Neural cell (in vitro differentiated cells): ENCODE measurements at regions not wholly inside any gene's neighbourhood (a gene's known extent, or its start where the extent isn't known, plus 50 kb on each side); places are given as distances from the start of the nearest gene placed in this dataset.

Experiments
- EZH2 ChIP-seq: fragments of 200-600, 300-800 bp; shearing (Covaris generic), sonication (generic); IDR thresholded peaks from 2 replicates; pipeline ENCODE4 v1.6.1; 2014; ENCODE audit warnings: antibody characterized with exemption, low read length, borderline replicate concordance, mild to moderate bottlenecking; ENCODE audit not compliant: insufficient read depth, poor library complexity, severe bottlenecking
- TF ChIP-seq, protein P1 (sequence below): fragments of 450-650 bp; IDR thresholded peaks from 2 replicates; pipeline ENCODE4 v1.5.1; 2014; ENCODE audit warnings: antibody characterized with exemption, mild to moderate bottlenecking, moderate library complexity; ENCODE audit not compliant: poor library complexity, severe bottlenecking

DNA sequence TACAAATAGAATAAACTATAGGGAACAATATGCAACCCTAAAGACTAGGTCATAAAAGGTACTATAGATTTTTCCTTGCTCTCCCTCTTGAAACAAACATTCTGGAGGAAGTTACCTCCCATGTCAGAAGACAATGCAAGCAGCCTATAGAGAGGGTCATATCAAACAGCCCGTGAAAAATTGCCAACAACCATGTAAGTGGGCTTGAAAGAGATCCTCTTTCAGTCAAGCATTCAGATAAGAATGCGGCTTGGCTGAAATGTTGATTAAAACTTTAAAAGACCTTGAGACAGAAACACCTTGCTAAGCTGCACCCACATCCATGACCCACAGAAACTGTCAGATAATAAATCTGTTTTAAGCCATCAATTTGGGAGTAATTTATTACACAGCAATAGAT lies 526.6 kb upstream of the GHITM start:
- TF ChIP-seq, protein P1, sequence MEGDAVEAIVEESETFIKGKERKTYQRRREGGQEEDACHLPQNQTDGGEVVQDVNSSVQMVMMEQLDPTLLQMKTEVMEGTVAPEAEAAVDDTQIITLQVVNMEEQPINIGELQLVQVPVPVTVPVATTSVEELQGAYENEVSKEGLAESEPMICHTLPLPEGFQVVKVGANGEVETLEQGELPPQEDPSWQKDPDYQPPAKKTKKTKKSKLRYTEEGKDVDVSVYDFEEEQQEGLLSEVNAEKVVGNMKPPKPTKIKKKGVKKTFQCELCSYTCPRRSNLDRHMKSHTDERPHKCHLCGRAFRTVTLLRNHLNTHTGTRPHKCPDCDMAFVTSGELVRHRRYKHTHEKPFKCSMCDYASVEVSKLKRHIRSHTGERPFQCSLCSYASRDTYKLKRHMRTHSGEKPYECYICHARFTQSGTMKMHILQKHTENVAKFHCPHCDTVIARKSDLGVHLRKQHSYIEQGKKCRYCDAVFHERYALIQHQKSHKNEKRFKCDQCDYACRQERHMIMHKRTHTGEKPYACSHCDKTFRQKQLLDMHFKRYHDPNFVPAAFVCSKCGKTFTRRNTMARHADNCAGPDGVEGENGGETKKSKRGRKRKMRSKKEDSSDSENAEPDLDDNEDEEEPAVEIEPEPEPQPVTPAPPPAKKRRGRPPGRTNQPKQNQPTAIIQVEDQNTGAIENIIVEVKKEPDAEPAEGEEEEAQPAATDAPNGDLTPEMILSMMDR = no peak
- TF ChIP-seq EZH2 = no peak
